H4 (cell line): ENCODE measurements at regions not wholly inside any gene's neighbourhood (a gene's known extent, or its start where the extent isn't known, plus 50 kb on each side); places are given as distances from the start of the nearest gene placed in this dataset.
A peak's percentile ranks its signal among the peaks of the same experiment; 100 is the strongest.

ENCODE experiments used
- DNase-seq: peaks from one replicate; pipeline ENCODE4 v3.0.0-alpha.2; 2015; ENCODE audit warnings: low spot score

- DNase-seq = no peak
Observed at GRCh38 chr20:6421321-6422248, 298.8 kb upstream of the FERMT1 start.

- no peak for DNase-seq
Observed at GRCh38 chr20:6420336-6420735, 297.5 kb upstream of the FERMT1 start.

- peak; percentile 10 for DNase-seq
Observed at GRCh38 chr20:6418732-6419131, 295.9 kb upstream of the FERMT1 start.

GRCh38 chr20:6416371-6416770 lies 293.5 kb upstream of the FERMT1 start:
- DNase-seq = no peak

GRCh38 chr20:6411651-6412050 lies 288.8 kb upstream of the FERMT1 start:
- no peak for DNase-seq

GRCh38 chr20:6410721-6411120 lies 287.9 kb upstream of the FERMT1 start:
- no peak for DNase-seq

GRCh38 chr20:6407163-6407562 lies 284.3 kb upstream of the FERMT1 start:
- no peak for DNase-seq

GRCh38 chr20:6401893-6402557 lies 279.2 kb upstream of the FERMT1 start:
- peak; percentile 43 for DNase-seq

GRCh38 chr20:6397115-6397514 lies 274.3 kb upstream of the FERMT1 start:
- no peak for DNase-seq

GRCh38 chr20:6395695-6396094 lies 272.9 kb upstream of the FERMT1 start:
- no peak for DNase-seq

GRCh38 chr20:6388671-6389197 lies 265.9 kb upstream of the FERMT1 start:
- DNase-seq = no peak

GRCh38 chr20:6384956-6385486 lies 262.2 kb upstream of the FERMT1 start:
- no peak for DNase-seq

GRCh38 chr20:6384380-6384779 lies 261.6 kb upstream of the FERMT1 start:
- no peak for DNase-seq

- peak; percentile 9 for DNase-seq
Observed at GRCh38 chr20:6381887-6382286, 259.1 kb upstream of the FERMT1 start.

- DNase-seq = no peak
Observed at GRCh38 chr20:6362245-6362644, 239.4 kb upstream of the FERMT1 start.

- no peak for DNase-seq
Observed at GRCh38 chr20:6360766-6361165, 237.9 kb upstream of the FERMT1 start.

- DNase-seq = no peak
Observed at GRCh38 chr20:6355754-6356451, 233.1 kb upstream of the FERMT1 start.

GRCh38 chr20:6348908-6349307 lies 226.1 kb upstream of the FERMT1 start:
- no peak for DNase-seq

GRCh38 chr20:6347916-6348315 lies 225.1 kb upstream of the FERMT1 start:
- DNase-seq = no peak

GRCh38 chr20:6341491-6341890 lies 218.7 kb upstream of the FERMT1 start:
- DNase-seq = no peak

- no peak for DNase-seq
Observed at GRCh38 chr20:6339176-6339575, 216.3 kb upstream of the FERMT1 start.

- DNase-seq = peak; percentile 16
Observed at GRCh38 chr20:6333110-6333509, 210.3 kb upstream of the FERMT1 start.
